T47D (cell line): ENCODE measurements at regions not wholly inside any gene's neighbourhood (a gene's known extent, or its start where the extent isn't known, plus 50 kb on each side); places are given as distances from the start of the nearest gene placed in this dataset.

Experiments
- DNase-seq, 2 experiments: peaks; one replicate each; pipeline versions ENCODE4 v3.0.0 to v3.0.0-alpha.2; 2011 to 2012; ENCODE audit warnings: low read depth in 1 of 2, low spot score in 1 of 2
- JUND ChIP-seq: IDR thresholded peaks from 2 replicates; pipeline ENCODE4 v1.6.1; 2012; ENCODE audit warnings: low read depth
- in situ Hi-C: cut with HindIII; loops from 2 replicates; pipeline ENCODE4 v1.10.0; 2016; ENCODE audit warnings: low sequenced_read_pairs, low pct_unique_long_range_greater_than_20kb

GRCh38 chr15:81908111-81908510 lies 137.7 kb downstream of the MEX3B start:
- no peak for TF ChIP-seq JUND
- in situ Hi-C loops, result no loop called here
- DNase-seq, result no peak

- in situ Hi-C loops, result no loop called here
- no peak for DNase-seq
- no peak for TF ChIP-seq JUND
Observed at GRCh38 chr15:81907521-81907920, 138.3 kb downstream of the MEX3B start.

DNA sequence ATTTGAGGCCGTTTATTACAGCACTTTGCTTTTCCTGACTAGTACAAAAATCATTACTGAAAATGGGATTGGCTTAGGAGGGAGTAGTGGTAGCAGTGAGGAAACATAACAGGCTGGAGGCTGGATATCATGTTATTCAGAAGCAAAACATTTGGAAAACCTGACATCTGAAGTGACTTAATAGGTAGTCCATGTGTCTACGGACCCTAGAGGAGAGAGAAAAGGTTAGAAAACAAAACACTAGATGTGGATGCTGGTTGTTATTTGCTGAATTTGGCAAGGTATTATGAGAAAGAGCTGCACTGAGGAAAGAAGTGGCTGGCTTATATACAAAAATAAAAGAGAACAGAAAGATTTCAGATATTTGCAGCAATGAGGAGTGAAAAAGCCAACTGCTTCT lies 139.9 kb downstream of the MEX3B start:
- DNase-seq, result no peak
- no peak for TF ChIP-seq JUND
- in situ Hi-C loops, result no loop called here

DNA sequence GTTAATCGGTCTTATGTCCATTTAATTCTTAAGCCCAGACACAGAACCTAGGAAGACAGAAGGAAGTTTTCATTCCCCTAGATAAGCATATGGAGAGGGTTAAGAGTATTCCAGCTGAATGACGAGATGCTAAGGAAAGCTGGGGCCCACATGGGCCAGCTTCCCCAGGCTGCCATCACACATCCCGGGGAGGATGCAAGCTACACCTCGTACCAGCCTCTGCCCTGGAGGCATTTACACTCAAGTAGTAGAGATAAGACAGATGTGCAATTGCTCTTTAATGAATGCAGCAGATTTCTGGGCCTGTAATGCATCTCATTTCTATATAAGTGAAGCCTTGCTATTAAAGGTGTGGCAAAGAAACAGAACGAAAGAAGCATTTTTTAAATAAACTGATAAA lies 144.5 kb downstream of the MEX3B start:
- in situ Hi-C loops, result no loop called here
- no peak for TF ChIP-seq JUND
- DNase-seq, result no peak

DNA sequence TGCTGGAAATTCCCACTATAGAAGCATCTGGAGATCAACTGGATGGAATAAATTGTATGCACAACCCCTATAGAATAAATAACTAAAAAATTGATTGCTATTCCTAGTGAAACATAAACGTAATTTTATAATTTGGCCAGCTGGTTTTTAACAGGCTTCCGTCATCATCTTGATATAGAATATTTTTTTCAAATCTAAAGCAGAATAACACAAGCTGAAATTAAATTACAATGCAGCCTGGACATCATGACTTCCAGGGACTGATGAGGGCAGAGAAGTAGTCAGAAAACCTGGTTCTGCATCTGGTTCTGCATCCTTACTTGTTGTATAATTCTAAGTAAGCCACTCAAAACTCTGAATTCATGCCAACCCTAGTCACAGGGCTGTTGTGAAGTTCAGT lies 146.1 kb downstream of the MEX3B start:
- in situ Hi-C loops, result no loop called here
- no peak for TF ChIP-seq JUND
- DNase-seq, result no peak

DNA sequence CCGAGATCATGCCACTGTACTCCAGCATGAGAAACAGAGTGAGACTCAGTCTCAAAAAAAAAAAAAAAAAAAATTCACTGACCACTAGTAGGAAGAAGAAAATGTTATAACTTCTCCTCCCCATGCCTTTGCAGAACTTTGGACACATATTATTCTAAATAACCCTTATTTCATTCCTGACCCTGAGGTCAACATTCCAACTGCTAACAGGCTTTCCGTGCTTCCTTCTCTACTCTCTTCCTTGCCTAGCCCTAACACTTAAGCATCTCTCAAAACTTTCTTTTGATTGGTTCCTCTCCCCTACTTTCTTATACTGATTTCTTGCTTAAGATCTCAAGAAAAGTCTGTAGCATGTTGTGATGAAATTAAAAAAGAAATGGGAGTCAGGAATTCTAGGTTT lies 146.8 kb downstream of the MEX3B start:
- in situ Hi-C loops, result no loop called here
- TF ChIP-seq JUND, result no peak
- DNase-seq, result no peak

DNA sequence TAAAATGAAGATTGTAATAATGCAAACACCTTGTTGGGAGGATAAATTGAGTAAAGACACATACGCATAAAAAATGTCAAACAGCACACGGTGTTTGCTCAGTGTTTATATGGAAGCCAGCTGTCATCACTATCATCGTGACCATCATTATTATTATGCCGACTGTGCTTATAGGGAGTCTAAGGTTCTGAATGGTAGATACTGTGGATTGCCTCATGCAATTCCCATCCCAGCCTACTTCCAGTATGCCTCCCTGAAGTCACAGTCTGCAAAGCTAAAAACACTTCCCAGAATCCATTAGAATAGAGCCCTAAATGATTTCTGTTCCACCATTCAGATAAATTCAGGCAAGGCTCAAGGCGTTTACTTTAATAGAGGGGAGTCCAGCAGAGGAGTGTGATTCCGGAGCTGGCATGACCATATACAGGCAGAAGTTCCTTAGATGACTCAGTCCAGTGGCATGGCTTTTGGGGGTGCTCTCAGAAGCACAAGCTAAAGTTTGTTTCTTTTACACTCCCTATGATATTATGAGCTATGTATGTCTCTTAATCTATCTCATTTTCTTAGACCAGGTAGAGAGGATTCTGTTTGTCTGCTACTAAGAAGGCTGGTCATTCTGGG lies 148.7 kb downstream of the MEX3B start:
- DNase-seq, result no peak
- in situ Hi-C loops, result no loop called here

GRCh38 chr15:81896356-81896755 lies 149.5 kb downstream of the MEX3B start:
- TF ChIP-seq JUND, result no peak
- in situ Hi-C loops, result no loop called here
- DNase-seq, result no peak

More for the DNA sequence above, 148.7 kb downstream of the MEX3B start:
- no peak for TF ChIP-seq JUND

DNA sequence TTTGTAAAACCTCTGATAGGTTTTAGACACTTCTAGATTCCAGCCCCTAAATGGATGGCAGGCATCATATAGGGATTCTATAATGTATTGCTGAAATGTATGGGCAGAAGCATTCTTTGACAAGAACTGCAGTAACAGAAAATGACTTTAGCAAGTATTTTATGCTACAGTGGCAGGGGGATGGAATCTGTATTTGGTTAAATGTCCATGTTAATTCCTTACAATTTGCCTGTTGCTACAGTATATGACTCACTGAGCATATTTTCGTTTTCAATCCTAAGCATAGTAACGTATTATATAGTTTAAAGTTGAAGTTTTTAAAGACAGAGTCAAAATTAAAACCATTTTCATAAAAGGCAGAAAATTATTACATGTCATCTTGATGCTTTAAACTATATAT lies 150.1 kb downstream of the MEX3B start:
- no peak for DNase-seq
- no peak for TF ChIP-seq JUND
- in situ Hi-C loops, result no loop called here

GRCh38 chr15:81894061-81894460 lies 151.8 kb downstream of the MEX3B start:
- no peak for TF ChIP-seq JUND
- no peak for DNase-seq
- in situ Hi-C loops, result no loop called here

DNA sequence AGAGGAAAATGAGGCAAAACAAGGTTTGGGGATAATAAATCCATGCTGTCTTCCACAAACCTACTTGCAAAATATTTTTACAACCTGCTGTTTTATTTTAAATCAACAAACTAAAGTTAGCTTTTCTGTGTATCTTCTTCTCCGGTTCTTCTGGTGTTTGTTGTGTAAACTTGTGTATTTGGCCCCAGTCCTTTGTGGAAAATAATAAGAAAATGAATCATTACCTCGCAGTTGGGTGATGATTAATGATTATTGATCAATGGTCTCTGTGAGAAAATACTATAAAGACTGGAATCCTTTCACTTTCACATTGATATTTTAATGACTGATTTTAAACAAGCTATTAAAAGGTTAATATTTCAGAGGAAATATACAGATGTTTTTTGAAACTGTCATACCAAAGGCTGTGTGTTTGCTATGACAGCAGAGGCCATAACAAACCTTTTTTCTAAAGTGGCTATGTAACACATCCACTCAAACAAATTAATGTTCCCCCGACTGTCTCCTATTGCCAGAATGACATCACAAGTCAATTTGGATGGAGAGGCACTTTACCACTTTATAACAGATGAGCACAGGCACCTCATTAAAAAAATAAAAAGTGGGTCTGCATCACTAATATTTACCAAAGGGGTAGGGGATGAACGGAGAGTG lies 152.5 kb downstream of the MEX3B start:
- no peak for TF ChIP-seq JUND
- DNase-seq, result no peak
- in situ Hi-C loops, result no loop called here

GRCh38 chr15:81890496-81890895 lies 155.3 kb downstream of the MEX3B start:
- no peak for TF ChIP-seq JUND
- in situ Hi-C loops, result no loop called here
- no peak for DNase-seq

- in situ Hi-C loops, result no loop called here
Observed at GRCh38 chr15:81889485-81889881, 156.3 kb downstream of the MEX3B start.

More at GRCh38 chr15:81889485-81889881, 156.3 kb downstream of the MEX3B start:
- TF ChIP-seq JUND, result no peak
- DNase-seq, result no peak
